Body of pancreas (tissue), 4 donors: ENCODE measurements at regions not wholly inside any gene's neighbourhood (a gene's known extent, or its start where the extent isn't known, plus 50 kb on each side); places are given as distances from the start of the nearest gene placed in this dataset.
A peak's percentile ranks its signal among the peaks of the same experiment; 100 is the strongest.

Source experiments
- ATAC-seq: fragments of 150-250 bp; one replicate; pipeline ENCODE4 v1.9.1; 2016
- DNase-seq, 4 donors: peaks; one replicate each; pipeline ENCODE4 v3.0.0-alpha.2; 2019
- H3K27ac ChIP-seq, 4 donors: fragments of 200-600 bp; sonication (generic); 1 replicate in 3 of 4; 2 replicates in 1 of 4; pipeline versions ENCODE4 v1.5.1 to v1.6.1; 2016 to 2019; ENCODE audit warnings: mild to moderate bottlenecking in 1 of 4, mixed read lengths in 1 of 4, moderate library complexity in 1 of 4
- H3K27me3 ChIP-seq, 2 donors: fragments of 200-600 bp; sonication (generic); one replicate each; pipeline ENCODE4 v1.6.0; 2016; ENCODE audit warnings: mild to moderate bottlenecking in 1 of 2
- H3K36me3 ChIP-seq, 2 donors: fragments of 200-600 bp; sonication (generic); replicated peaks in 1 of 2; 2 replicates each; pipeline ENCODE4 v1.5.1; 2016; ENCODE audit warnings: low read depth in 2 of 2; ENCODE audit not compliant: insufficient read depth in 1 of 2
- H3K4me1 ChIP-seq: fragments of 200-600 bp; sonication (generic); one replicate; pipeline ENCODE4 v1.6.0; 2016
- H3K4me3 ChIP-seq, 2 donors: fragments of 200-600 bp; sonication (generic); 1 replicate in 1 of 2; 2 replicates in 1 of 2; pipeline ENCODE4 v1.5.1; 2016 to 2019
- H3K9me3 ChIP-seq, 3 donors: fragments of 200-600 bp; sonication (generic); 1 replicate in 2 of 3; 2 replicates in 1 of 3; pipeline ENCODE4 v1.5.1; 2016
- CTCF ChIP-seq, 7 experiments: fragments of 450-650 bp in 4 of 7; fragments of 200-600 bp in 3 of 7; sonication (generic) in 3 of 7; IDR thresholded peaks; one replicate each; pipeline ENCODE4 v1.5.1; 2016 to 2019; ENCODE audit warnings: antibody characterized with exemption in 7 of 7
- POLR2A ChIP-seq, 3 donors: fragments of 450-650 bp; IDR thresholded peaks; one replicate each; pipeline ENCODE4 v1.6.1; 2016; ENCODE audit warnings: antibody characterized with exemption in 3 of 3, mild to moderate bottlenecking in 2 of 3
- WGBS, 2 donors: methylation state at CpG; one replicate each; pipeline ENCODE4 v1.1.5; 2017; 5-methylcytosine and 5-hydroxymethylcytosine counted together
- intact Hi-C: fragments of 100-400 bp; cut with DNase I; formaldehyde crosslinking; loops from one replicate; pipeline ENCODE4 v1.15.1; 2023

- Histone ChIP-seq H3K9me3 (no peaks in the 10 kb centered on the region), H3K36me3 (no peaks in the 10 kb centered on the region), H3K27me3 (no peaks in the 10 kb centered on the region), H3K27ac (no peak overlapping the region), H3K4me1 (no peaks in the 10 kb centered on the region), H3K4me3 (no peak overlapping the region)
- 79 to 86% methylated on average over 5 of the region's 5 CpGs for WGBS, 2 donors
- no peak for DNase-seq
- no peak for ATAC-seq
- intact Hi-C loops = no loop called here
- no peak for TF ChIP-seq POLR2A (IDR thresholded peaks at IDR 0.05)
- TF ChIP-seq CTCF (IDR thresholded peaks at IDR 0.05) = no peak
These were observed 137.8 kb upstream of the RBPJ start for GRCh38 chr4:26183017-26183416.

- intact Hi-C loops = no loop called here
- H3K4me1 ChIP-seq = no peaks in the 10 kb centered on the region
- WGBS, 2 donors = 91 to 97% methylated on average over 7 of the region's 7 CpGs
- DNase-seq (no peak), ATAC-seq (no peak)
- H3K27me3 ChIP-seq = no peaks in the 10 kb centered on the region
- no peaks in the 10 kb centered on the region for H3K9me3 ChIP-seq
- no peak for TF ChIP-seq CTCF (IDR thresholded peaks at IDR 0.05)
- no peak for TF ChIP-seq POLR2A (IDR thresholded peaks at IDR 0.05)
- H3K36me3 ChIP-seq = no peaks in the 10 kb centered on the region
- H3K4me3 ChIP-seq = no peak overlapping the region
- H3K27ac ChIP-seq = no peak overlapping the region
These were observed 135.4 kb upstream of the RBPJ start for GRCh38 chr4:26185436-26185835.

- intact Hi-C loops = no loop called here
- Histone ChIP-seq H3K27ac (no peak overlapping the region), H3K27me3 (no peaks in the 10 kb centered on the region), H3K4me1 (peaks cover 7% of the 10 kb centered on the region), H3K4me3 (no peak overlapping the region), H3K36me3 (no peaks in the 10 kb centered on the region), H3K9me3 (no peaks in the 10 kb centered on the region)
- 18 to 42% methylated on average over 2 of the region's 2 CpGs for WGBS, 2 donors
- ATAC-seq (peak; percentile 66), DNase-seq (peak in 3 of 4 donors; percentile 26 to 42 (median 31))
- TF ChIP-seq POLR2A (IDR thresholded peaks at IDR 0.05) (no peak), CTCF (IDR thresholded peaks at IDR 0.05) (no peak)
These were observed 129.5 kb upstream of the RBPJ start for GRCh38 chr4:26191353-26191752.

- Histone ChIP-seq H3K4me3 (no peak overlapping the region), H3K36me3 (no peaks in the 10 kb centered on the region), H3K27me3 (no peaks in the 10 kb centered on the region), H3K4me1 (peaks cover 7% of the 10 kb centered on the region), H3K9me3 (no peaks in the 10 kb centered on the region), H3K27ac (no peak overlapping the region)
- TF ChIP-seq POLR2A (IDR thresholded peaks at IDR 0.05) (no peak), CTCF (IDR thresholded peaks at IDR 0.05) (no peak)
- DNase-seq (no peak), ATAC-seq (no peak)
- 62 to 72% methylated on average over 9 of the region's 9 CpGs for WGBS, 2 donors
- intact Hi-C loops = no loop called here
These were observed 127.6 kb upstream of the RBPJ start for GRCh38 chr4:26192899-26193869.

- intact Hi-C loops = no loop called here
- no peaks in the 10 kb centered on the region for H3K36me3 ChIP-seq
- no peak for DNase-seq
- H3K27me3 ChIP-seq = no peaks in the 10 kb centered on the region
- peaks cover 7% of the 10 kb centered on the region for H3K4me1 ChIP-seq
- WGBS, 2 donors = 81 to 90% methylated on average over 3 of the region's 3 CpGs
- TF ChIP-seq CTCF (IDR thresholded peaks at IDR 0.05) (no peak), POLR2A (IDR thresholded peaks at IDR 0.05) (no peak)
- H3K4me3 ChIP-seq = no peak overlapping the region
- H3K9me3 ChIP-seq = no peaks in the 10 kb centered on the region
- no peak for ATAC-seq
- no peak overlapping the region for H3K27ac ChIP-seq
These were observed 126.0 kb upstream of the RBPJ start for GRCh38 chr4:26194764-26195163.
